H1 (cell line): ENCODE measurements at regions not wholly inside any gene's neighbourhood (a gene's known extent, or its start where the extent isn't known, plus 50 kb on each side); places are given as distances from the start of the nearest gene placed in this dataset.

Source experiments
- CTCF ChIA-PET: fragments of 300-600 bp; sonication (Branson Sonifier 250); formaldehyde crosslinking; loops from one replicate; lab custom pipeline; 2021; ENCODE audit not compliant: partially characterized antibody; lab: Charles Lee
- POLR2A ChIA-PET: fragments of 300-600 bp; sonication (Branson Sonifier 250); formaldehyde crosslinking; loops from one replicate; lab custom pipeline; 2021; ENCODE audit warnings: inconsistent platforms; ENCODE audit not compliant: partially characterized antibody; lab: Charles Lee
- DNase-seq, 2 experiments: peaks; one replicate each; pipeline versions ENCODE4 v3.0.0 to v3.0.0-alpha.2; 2010 to 2022; ENCODE audit warnings: low spot score in 2 of 2, low read depth in 1 of 2, mixed read lengths in 1 of 2
- FAIRE-seq: peaks from 2 replicates; lab custom pipeline; 2011; peaks lifted over from hg19 to GRCh38; lab: Jason Lieb, UNC
- H2AFZ ChIP-seq: 2 replicates; pipeline ENCODE4 v1.8.1; 2012; ENCODE audit warnings: low read length, inconsistent platforms
- H2AK5ac ChIP-seq: 2 replicates; pipeline ENCODE4 v1.6.1; 2013; ENCODE audit warnings: low read depth, low read length
- H2BK120ac ChIP-seq: replicated peaks from 2 replicates; pipeline ENCODE3; 2013; ENCODE audit warnings: low read depth, low read length, inconsistent platforms
- H2BK12ac ChIP-seq: 2 replicates; pipeline ENCODE4 v1.6.1; 2013; ENCODE audit warnings: low read depth, low read length
- H2BK15ac ChIP-seq: 2 replicates; pipeline ENCODE4 v1.6.1; 2013; ENCODE audit warnings: low read length
- H2BK20ac ChIP-seq: 2 replicates; pipeline ENCODE4 v1.6.1; 2013; ENCODE audit warnings: low read length
- H2BK5ac ChIP-seq: 2 replicates; pipeline ENCODE4 v1.6.1; 2013; ENCODE audit warnings: low read depth, low read length
- H3K14ac ChIP-seq: 2 replicates; pipeline ENCODE4 v1.6.1; 2013; ENCODE audit warnings: inconsistent platforms; ENCODE audit not compliant: insufficient read length
- H3K18ac ChIP-seq: 2 replicates; pipeline ENCODE4 v1.6.1; 2013; ENCODE audit warnings: low read length; ENCODE audit errors: extremely low read depth
- H3K23ac ChIP-seq: 2 replicates; pipeline ENCODE4 v1.6.1; 2013; ENCODE audit warnings: inconsistent platforms; ENCODE audit not compliant: insufficient read length
- H3K23me2 ChIP-seq: 2 replicates; pipeline ENCODE4 v1.6.1; 2013; ENCODE audit warnings: low read depth, low read length
- H3K27ac ChIP-seq: 2 replicates; pipeline ENCODE4 v1.6.1; 2011; ENCODE audit warnings: low read depth, low read length, inconsistent platforms
- H3K27me3 ChIP-seq, 4 experiments: replicated peaks in 1 of 4; 1 replicate in 1 of 4; 2 replicates in 3 of 4; pipeline versions ENCODE4 v1.6.1 to v1.8.1; 2011 to 2013; ENCODE audit warnings: low read length in 3 of 4, mild to moderate bottlenecking in 3 of 4, inconsistent platforms in 2 of 4, mixed read lengths in 2 of 4, moderate library complexity in 1 of 4; ENCODE audit not compliant: control insufficient read depth in 3 of 4, insufficient read depth in 3 of 4; ENCODE audit errors: extremely low read depth in 1 of 4
- H3K36me3 ChIP-seq, 4 experiments: 2 replicates each; pipeline versions ENCODE4 v1.6.1 to v1.8.1; 2011 to 2013; ENCODE audit warnings: mild to moderate bottlenecking in 4 of 4, low read length in 3 of 4, moderate library complexity in 2 of 4, control low read depth in 1 of 4, inconsistent platforms in 1 of 4; ENCODE audit not compliant: insufficient read depth in 4 of 4, control insufficient read depth in 2 of 4
- H3K4ac ChIP-seq: replicated peaks from 2 replicates; pipeline ENCODE3; 2013; ENCODE audit warnings: low read length, low read depth, mixed read lengths, inconsistent platforms; ENCODE audit not compliant: insufficient read length
- H3K4me1 ChIP-seq, 4 experiments: replicated peaks in 1 of 4; 1 replicate in 1 of 4; 2 replicates in 3 of 4; pipeline versions ENCODE4 v1.6.1 to v1.8.1; 2011 to 2013; ENCODE audit warnings: low read length in 3 of 4, inconsistent platforms in 2 of 4, mixed read lengths in 1 of 4; ENCODE audit not compliant: insufficient read depth in 4 of 4, control insufficient read depth in 3 of 4
- H3K4me2 ChIP-seq, 2 experiments: 2 replicates each; pipeline versions ENCODE4 v1.6.1 to v1.8.1; 2011 to 2013; ENCODE audit warnings: low read depth in 2 of 2, low read length in 2 of 2, control low read depth in 1 of 2, inconsistent platforms in 1 of 2, mild to moderate bottlenecking in 1 of 2; ENCODE audit not compliant: insufficient read depth in 1 of 2
- H3K4me3 ChIP-seq, 4 experiments: fragments of 200-600, 300-600 bp in 1 of 4; sonication (generic), shearing (Covaris generic), sonication (Bioruptor Twin) in 1 of 4; 2 replicates each; pipeline versions ENCODE4 v1.5.1 to v1.8.1; 2011 to 2016; ENCODE audit warnings: low read length in 4 of 4, low read depth in 3 of 4, control low read depth in 2 of 4, inconsistent platforms in 2 of 4, mild to moderate bottlenecking in 2 of 4, mixed read lengths in 1 of 4, moderate library complexity in 1 of 4; ENCODE audit not compliant: insufficient read depth in 2 of 4; ENCODE audit errors: extremely low read depth in 1 of 4
- H3K56ac ChIP-seq: replicated peaks from 2 replicates; pipeline ENCODE3; 2013; ENCODE audit warnings: low read depth, mild to moderate bottlenecking, mixed read lengths, low read length, inconsistent platforms; ENCODE audit not compliant: insufficient read length
- H3K79me1 ChIP-seq: 2 replicates; pipeline ENCODE4 v1.6.1; 2013; ENCODE audit warnings: low read depth, low read length, control low read depth
- H3K79me2 ChIP-seq, 2 experiments: 2 replicates each; pipeline versions ENCODE4 v1.6.1 to v1.8.1; 2012 to 2013; ENCODE audit warnings: low read length in 2 of 2, mild to moderate bottlenecking in 2 of 2, inconsistent platforms in 1 of 2; ENCODE audit not compliant: insufficient read depth in 2 of 2, control insufficient read depth in 1 of 2
- H3K9ac ChIP-seq, 4 experiments: replicated peaks in 1 of 4; 1 replicate in 1 of 4; 2 replicates in 3 of 4; pipeline versions ENCODE4 v1.6.1 to v1.8.1; 2011 to 2013; ENCODE audit warnings: low read depth in 3 of 4, low read length in 3 of 4, control low read depth in 2 of 4, mild to moderate bottlenecking in 2 of 4, moderate library complexity in 2 of 4, inconsistent platforms in 1 of 4; ENCODE audit errors: extremely low read depth in 1 of 4
- H3K9me3 ChIP-seq, 2 experiments: 2 replicates each; pipeline versions ENCODE4 v1.6.1 to v1.8.1; 2012 to 2013; ENCODE audit warnings: mild to moderate bottlenecking in 2 of 2, moderate library complexity in 2 of 2, control low read depth in 1 of 2, inconsistent platforms in 1 of 2, low read depth in 1 of 2, low read length in 1 of 2, mixed read lengths in 1 of 2; ENCODE audit not compliant: insufficient read depth in 2 of 2
- H4K20me1 ChIP-seq, 2 experiments: replicated peaks in 1 of 2; 2 replicates each; pipeline versions ENCODE3 to v1.8.1; 2011 to 2013; ENCODE audit warnings: inconsistent platforms in 2 of 2, low read length in 2 of 2, mild to moderate bottlenecking in 1 of 2; ENCODE audit not compliant: insufficient read depth in 2 of 2, control insufficient read depth in 1 of 2
- H4K5ac ChIP-seq: 2 replicates; pipeline ENCODE4 v1.6.1; 2013; ENCODE audit warnings: low read length, low read depth, mixed read lengths, inconsistent platforms; ENCODE audit not compliant: insufficient read length
- H4K8ac ChIP-seq: 2 replicates; pipeline ENCODE4 v1.8.0; 2013; ENCODE audit warnings: mild to moderate bottlenecking, moderate library complexity, low read length, inconsistent platforms; ENCODE audit not compliant: insufficient read depth; ENCODE audit errors: extremely low read depth
- H4K91ac ChIP-seq: replicated peaks from 2 replicates; pipeline ENCODE3; 2013; ENCODE audit warnings: low read length, mixed read lengths, inconsistent platforms; ENCODE audit not compliant: insufficient read length
- BCL11A ChIP-seq, 2 experiments: IDR thresholded peaks; one replicate each; pipeline ENCODE4 v1.6.1; 2011; ENCODE audit warnings: low read depth in 2 of 2, low read length in 2 of 2, mild to moderate bottlenecking in 2 of 2
- WGBS, 2 experiments: shearing (Covaris generic) in 1 of 2; methylation state at CpG; one replicate each; pipeline versions ENCODE4 v1.1.6 to v1.1.7; 2013 to 2015; ENCODE audit warnings: low lambda C conversion rate in 2 of 2, mixed read lengths in 2 of 2, inconsistent platforms in 1 of 2, low coverage in 1 of 2, missing lambda C conversion rate in 1 of 2; ENCODE audit not compliant: insufficient replicate concordance in 2 of 2, insufficient coverage in 1 of 2, insufficient read length in 1 of 2; ENCODE audit errors: extremely low coverage in 1 of 2, missing lambda C conversion rate in 1 of 2; 5-methylcytosine and 5-hydroxymethylcytosine counted together
- TF ChIP-seq, protein P1 (sequence below): IDR thresholded peaks from 2 replicates; pipeline ENCODE4 v1.6.1; 2011; ENCODE audit warnings: low read length, improper control_type of control experiment

DNA sequence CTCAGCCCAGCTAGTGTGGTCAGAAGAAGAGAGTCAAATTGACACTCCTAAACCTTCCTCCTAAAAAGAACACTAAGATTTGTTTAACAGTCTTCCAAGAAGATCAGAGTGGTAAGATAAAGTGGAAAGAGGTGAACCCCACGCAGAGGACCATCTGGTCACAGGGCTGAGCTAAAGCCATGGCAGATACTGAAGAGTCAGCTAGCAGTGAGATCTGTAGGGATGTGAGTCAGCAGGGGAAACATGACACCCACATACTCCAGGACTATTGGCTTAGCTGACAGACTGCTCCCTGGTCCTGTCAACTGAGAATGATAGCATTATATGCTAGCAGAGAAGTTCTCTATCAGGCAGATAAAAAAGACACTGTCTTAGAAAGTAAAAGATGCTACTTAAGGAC, 269.4 kb upstream of the ALG10 start:
- DNase-seq (no peak), FAIRE-seq (no peak)
- Histone ChIP-seq H3K4ac (no peak overlapping the region), H2BK5ac (no peak overlapping the region), H3K4me2 (no peak overlapping the region), H3K4me3 (no peak overlapping the region), H3K9ac (no peak overlapping the region), H3K14ac (no peak overlapping the region), H3K23me2 (no peaks in the 10 kb centered on the region), H2BK20ac (no peak overlapping the region), H3K79me2 (no peaks in the 10 kb centered on the region), H4K5ac (no peak overlapping the region), H3K36me3 (no peaks in the 10 kb centered on the region), H2AFZ (peak overlapping the region; percentile 76; the same call in 1 of the 2 replicates), H3K79me1 (no peaks in the 10 kb centered on the region), H4K8ac (no peak overlapping the region), H2BK15ac (no peak overlapping the region), H3K23ac (no peak overlapping the region), H3K9me3 (no peaks in the 10 kb centered on the region), H4K91ac (no peak overlapping the region), H2BK12ac (no peak overlapping the region), H3K56ac (no peak overlapping the region), H3K27ac (no peak overlapping the region), H4K20me1 (no peaks in the 10 kb centered on the region), H3K27me3 (no peaks in the 10 kb centered on the region), H2AK5ac (no peak overlapping the region), H2BK120ac (no peak overlapping the region), H3K18ac (no peak overlapping the region), H3K4me1 (no peaks in the 10 kb centered on the region)
- ChIA-PET POLR2A (no interaction called here), CTCF (interaction anchor here (0.5 kb wide), 1 partner anchor 299 kb away, joined by 3 read pairs; no protein-coding TSS in a partner anchor)
- 94% methylated on average over 1 of the region's 1 CpG; no CpG with 5 or more reads in 1 of the 2 experiments for WGBS, 2 experiments
- TF ChIP-seq, protein P1, sequence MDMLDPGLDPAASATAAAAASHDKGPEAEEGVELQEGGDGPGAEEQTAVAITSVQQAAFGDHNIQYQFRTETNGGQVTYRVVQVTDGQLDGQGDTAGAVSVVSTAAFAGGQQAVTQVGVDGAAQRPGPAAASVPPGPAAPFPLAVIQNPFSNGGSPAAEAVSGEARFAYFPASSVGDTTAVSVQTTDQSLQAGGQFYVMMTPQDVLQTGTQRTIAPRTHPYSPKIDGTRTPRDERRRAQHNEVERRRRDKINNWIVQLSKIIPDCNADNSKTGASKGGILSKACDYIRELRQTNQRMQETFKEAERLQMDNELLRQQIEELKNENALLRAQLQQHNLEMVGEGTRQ = no peak
- no peak for TF ChIP-seq BCL11A (IDR thresholded peaks at IDR 0.05; ENCODE audit: low read depth in 2 of 2, low read length in 2 of 2)
